ENCODE measurements at regions not wholly inside any gene's neighbourhood (a gene's known extent, or its start where the extent isn't known, plus 50 kb on each side); places are given as distances from the start of the nearest gene placed in this dataset.
A peak's percentile ranks its signal among the peaks of the same experiment; 100 is the strongest.

- no peaks in the 10 kb centered on the region for H3K79me2 ChIP-seq (ENCODE audit: low read length)
- no peak overlapping the region for H3K4me2 ChIP-seq (ENCODE audit: low read depth, low read length)
- H3K9ac ChIP-seq (ENCODE audit: low read length) = no peak overlapping the region
- peak; percentile 57 for TF ChIP-seq CTCF (IDR thresholded peaks at IDR 0.05; ENCODE audit: low read length)
- TF ChIP-seq EZH2phosphoT487 (IDR thresholded peaks at IDR 0.05; ENCODE audit: low read length) = no peak
- H3K9me2 ChIP-seq (replicated peaks; ENCODE audit: insufficient read depth, low read length) = no peaks in the 10 kb centered on the region
- H3K4me1 ChIP-seq (ENCODE audit: low read length) = no peaks in the 10 kb centered on the region
- DNase-seq = peak; percentile 58
- no peaks in the 10 kb centered on the region for H3K36me3 ChIP-seq (replicated peaks; ENCODE audit: insufficient read depth, low read length)
- no peaks in the 10 kb centered on the region for H3F3A ChIP-seq (ENCODE audit: insufficient read depth, low read length)
- 0 out of 2 replicates have a peak overlapping the region, but pooled peaks have one; percentile 20 for H2AFZ ChIP-seq (ENCODE audit: low read length)
- H3K27ac ChIP-seq (ENCODE audit: low read length) = no peak overlapping the region
- no peaks in the 10 kb centered on the region for H3K27me3 ChIP-seq (replicated peaks; ENCODE audit: insufficient read depth, low read length)
- no peak overlapping the region for H3K4me3 ChIP-seq (ENCODE audit: low read length)
- no peaks in the 10 kb centered on the region for H4K20me1 ChIP-seq (ENCODE audit: insufficient read depth, low read length)
- H3K9me3 ChIP-seq (replicated peaks; ENCODE audit: insufficient read depth, low read length) = no peaks in the 10 kb centered on the region
Observed at GRCh38 chr2:75787532-75788132, 76.9 kb upstream of the GCFC2 start.

DNA sequence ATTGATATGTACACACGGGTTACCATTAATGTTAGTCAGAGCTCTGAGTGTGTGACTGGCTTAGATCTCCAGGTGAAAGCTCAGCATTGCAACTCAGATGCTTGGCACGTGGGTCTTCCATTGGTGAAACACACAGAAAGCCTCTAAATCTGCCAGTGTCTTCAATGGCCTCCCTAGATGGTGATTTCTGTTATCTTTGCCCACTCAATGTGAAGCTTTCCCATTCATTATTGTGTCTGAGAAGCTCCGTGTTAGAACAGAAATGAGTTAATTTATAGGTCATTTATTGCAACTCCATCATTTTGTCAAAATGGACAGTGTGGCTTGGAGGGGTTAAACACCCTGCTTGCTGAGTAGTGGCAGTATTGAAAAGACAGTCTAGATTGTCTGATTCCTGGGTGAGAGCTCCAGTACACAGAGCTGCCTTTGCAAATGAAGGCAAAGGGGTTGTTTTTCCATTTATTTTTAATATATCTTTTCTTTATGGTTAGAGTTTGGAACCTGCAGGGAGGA is 64.7 kb upstream of the GCFC2 start:
- Histone ChIP-seq H3K27ac (ENCODE audit: low read length) (no peak overlapping the region), H3K4me1 (ENCODE audit: low read length) (no peaks in the 10 kb centered on the region), H3F3A (ENCODE audit: insufficient read depth, low read length) (no peaks in the 10 kb centered on the region), H3K9ac (ENCODE audit: low read length) (no peak overlapping the region), H3K27me3 (replicated peaks; ENCODE audit: insufficient read depth, low read length) (no peaks in the 10 kb centered on the region), H3K4me2 (ENCODE audit: low read depth, low read length) (no peak overlapping the region), H3K9me2 (replicated peaks; ENCODE audit: insufficient read depth, low read length) (no peaks in the 10 kb centered on the region), H2AFZ (ENCODE audit: low read length) (no peak overlapping the region), H3K36me3 (replicated peaks; ENCODE audit: insufficient read depth, low read length) (no peaks in the 10 kb centered on the region), H3K79me2 (ENCODE audit: low read length) (no peaks in the 10 kb centered on the region), H3K4me3 (ENCODE audit: low read length) (no peak overlapping the region), H3K9me3 (replicated peaks; ENCODE audit: insufficient read depth, low read length) (no peaks in the 10 kb centered on the region), H4K20me1 (ENCODE audit: insufficient read depth, low read length) (no peaks in the 10 kb centered on the region)
- TF ChIP-seq EZH2phosphoT487 (IDR thresholded peaks at IDR 0.05; ENCODE audit: low read length) (no peak), CTCF (IDR thresholded peaks at IDR 0.05; ENCODE audit: low read length) (no peak), EZH2 (optimal IDR thresholded peaks at IDR 0.05; ENCODE audit: low read depth, low read length) (no peak)
- DNase-seq = no peak

- Histone ChIP-seq H2AFZ (ENCODE audit: low read length) (no peak overlapping the region), H3K9ac (ENCODE audit: low read length) (no peak overlapping the region), H3K9me3 (replicated peaks; ENCODE audit: insufficient read depth, low read length) (no peaks in the 10 kb centered on the region), H3K27me3 (replicated peaks; ENCODE audit: insufficient read depth, low read length) (no peaks in the 10 kb centered on the region), H4K20me1 (ENCODE audit: insufficient read depth, low read length) (no peaks in the 10 kb centered on the region), H3F3A (ENCODE audit: insufficient read depth, low read length) (no peaks in the 10 kb centered on the region), H3K4me1 (ENCODE audit: low read length) (no peaks in the 10 kb centered on the region), H3K79me2 (ENCODE audit: low read length) (no peaks in the 10 kb centered on the region), H3K4me3 (ENCODE audit: low read length) (no peak overlapping the region), H3K27ac (ENCODE audit: low read length) (no peak overlapping the region), H3K9me2 (replicated peaks; ENCODE audit: insufficient read depth, low read length) (no peaks in the 10 kb centered on the region), H3K36me3 (replicated peaks; ENCODE audit: insufficient read depth, low read length) (no peaks in the 10 kb centered on the region), H3K4me2 (ENCODE audit: low read depth, low read length) (no peak overlapping the region)
- TF ChIP-seq CTCF (IDR thresholded peaks at IDR 0.05; ENCODE audit: low read length) (no peak), EZH2phosphoT487 (IDR thresholded peaks at IDR 0.05; ENCODE audit: low read length) (no peak), EZH2 (optimal IDR thresholded peaks at IDR 0.05; ENCODE audit: low read depth, low read length) (no peak)
- DNase-seq = no peak
Observed at GRCh38 chr2:75772908-75773630, 62.4 kb upstream of the GCFC2 start.
